ENCODE measurements at regions not wholly inside any gene's neighbourhood (a gene's known extent, or its start where the extent isn't known, plus 50 kb on each side); places are given as distances from the start of the nearest gene placed in this dataset.

- TF ChIP-seq, protein P1, sequence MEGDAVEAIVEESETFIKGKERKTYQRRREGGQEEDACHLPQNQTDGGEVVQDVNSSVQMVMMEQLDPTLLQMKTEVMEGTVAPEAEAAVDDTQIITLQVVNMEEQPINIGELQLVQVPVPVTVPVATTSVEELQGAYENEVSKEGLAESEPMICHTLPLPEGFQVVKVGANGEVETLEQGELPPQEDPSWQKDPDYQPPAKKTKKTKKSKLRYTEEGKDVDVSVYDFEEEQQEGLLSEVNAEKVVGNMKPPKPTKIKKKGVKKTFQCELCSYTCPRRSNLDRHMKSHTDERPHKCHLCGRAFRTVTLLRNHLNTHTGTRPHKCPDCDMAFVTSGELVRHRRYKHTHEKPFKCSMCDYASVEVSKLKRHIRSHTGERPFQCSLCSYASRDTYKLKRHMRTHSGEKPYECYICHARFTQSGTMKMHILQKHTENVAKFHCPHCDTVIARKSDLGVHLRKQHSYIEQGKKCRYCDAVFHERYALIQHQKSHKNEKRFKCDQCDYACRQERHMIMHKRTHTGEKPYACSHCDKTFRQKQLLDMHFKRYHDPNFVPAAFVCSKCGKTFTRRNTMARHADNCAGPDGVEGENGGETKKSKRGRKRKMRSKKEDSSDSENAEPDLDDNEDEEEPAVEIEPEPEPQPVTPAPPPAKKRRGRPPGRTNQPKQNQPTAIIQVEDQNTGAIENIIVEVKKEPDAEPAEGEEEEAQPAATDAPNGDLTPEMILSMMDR (IDR thresholded peaks at IDR 0.05; ENCODE audit: low read length): no peak
- no peak for TF ChIP-seq EZH2 (IDR thresholded peaks at IDR 0.05; ENCODE audit: borderline replicate concordance, low read length)
These were observed 410.8 kb upstream of the PRKCQ start for GRCh38 chr10:6990891-6991290.
